Head of caudate nucleus (tissue), 42 donors: ENCODE measurements at regions not wholly inside any gene's neighbourhood (a gene's known extent, or its start where the extent isn't known, plus 50 kb on each side); places are given as distances from the start of the nearest gene placed in this dataset.

Source experiments
- DNase-seq, 42 donors: peaks; one replicate each; pipeline versions ENCODE4 v3.0.0 to v3.0.0-alpha.2; 2020 to 2021; ENCODE audit warnings: mixed read lengths in 7 of 42
- intact Hi-C: fragments of 100-400 bp; cut with DNase I; formaldehyde crosslinking; loops from one replicate; pipeline ENCODE4 v1.15.0; 2022

DNA sequence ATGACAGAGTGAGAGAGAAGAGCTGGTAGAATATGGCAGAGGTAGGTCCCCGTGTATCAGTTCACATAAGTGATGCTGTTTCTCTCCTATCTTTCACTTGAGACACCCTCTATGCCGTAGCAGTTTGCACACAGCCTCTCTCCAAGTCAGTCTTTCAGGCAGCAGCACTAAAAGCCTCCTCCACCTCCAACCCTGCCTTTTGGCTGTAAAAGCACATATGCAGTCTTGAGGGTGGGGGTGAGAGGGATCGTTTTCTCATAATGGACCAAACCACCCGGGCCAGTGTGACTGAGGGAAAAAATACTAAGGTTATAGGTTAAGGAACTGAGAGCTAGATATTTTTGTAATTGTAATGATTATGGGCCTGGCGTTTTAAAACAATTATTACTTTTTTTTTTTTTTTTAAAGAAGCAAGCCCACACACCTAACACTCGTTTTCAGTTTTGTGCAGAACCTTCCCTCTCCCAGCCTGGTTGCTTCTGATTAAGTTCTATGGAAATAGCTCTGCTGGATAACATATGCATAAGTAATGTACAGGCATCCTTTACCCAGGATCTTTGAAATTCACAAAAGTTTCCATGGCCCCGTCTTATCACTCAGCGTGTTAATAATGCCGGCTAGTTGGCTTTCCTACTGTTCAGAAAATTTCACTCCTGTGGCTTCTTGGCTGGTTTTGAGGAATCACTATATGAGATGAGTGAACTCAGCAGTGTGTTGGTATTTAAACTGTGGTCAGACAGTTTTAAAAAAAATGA lies 112.2 kb upstream of the MEIS1 start:
- intact Hi-C loops = no loop called here
- peak in 21 of 42 donors; percentile 6 to 76 (median 27) for DNase-seq

DNA sequence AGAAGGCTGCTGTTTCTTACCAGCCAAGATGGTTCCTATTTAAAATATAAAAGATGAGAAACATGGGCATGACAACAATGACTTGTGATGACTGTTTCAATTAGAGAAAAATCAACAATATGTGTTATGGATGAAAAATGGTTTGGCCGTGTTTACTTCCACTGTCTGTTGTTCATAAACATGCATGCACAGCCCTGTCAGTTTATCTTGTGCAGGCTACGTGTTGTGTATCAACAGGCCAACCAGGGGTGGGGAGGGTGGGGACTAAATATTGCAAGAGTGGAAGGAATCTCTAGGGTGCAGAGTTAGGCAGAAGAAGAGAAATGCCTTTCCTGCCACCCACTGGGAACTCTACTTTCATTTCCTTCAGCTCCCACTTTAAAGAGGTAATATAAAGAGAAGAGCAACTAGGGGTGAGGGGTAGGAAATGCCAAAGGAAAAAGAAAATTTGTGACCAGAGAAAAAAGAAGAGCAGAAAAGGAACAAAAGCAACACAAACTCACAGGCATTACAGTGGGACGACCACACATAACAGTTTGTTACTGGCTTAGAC lies 116.8 kb upstream of the MEIS1 start:
- intact Hi-C loops = no loop called here
- DNase-seq = no peak

DNA sequence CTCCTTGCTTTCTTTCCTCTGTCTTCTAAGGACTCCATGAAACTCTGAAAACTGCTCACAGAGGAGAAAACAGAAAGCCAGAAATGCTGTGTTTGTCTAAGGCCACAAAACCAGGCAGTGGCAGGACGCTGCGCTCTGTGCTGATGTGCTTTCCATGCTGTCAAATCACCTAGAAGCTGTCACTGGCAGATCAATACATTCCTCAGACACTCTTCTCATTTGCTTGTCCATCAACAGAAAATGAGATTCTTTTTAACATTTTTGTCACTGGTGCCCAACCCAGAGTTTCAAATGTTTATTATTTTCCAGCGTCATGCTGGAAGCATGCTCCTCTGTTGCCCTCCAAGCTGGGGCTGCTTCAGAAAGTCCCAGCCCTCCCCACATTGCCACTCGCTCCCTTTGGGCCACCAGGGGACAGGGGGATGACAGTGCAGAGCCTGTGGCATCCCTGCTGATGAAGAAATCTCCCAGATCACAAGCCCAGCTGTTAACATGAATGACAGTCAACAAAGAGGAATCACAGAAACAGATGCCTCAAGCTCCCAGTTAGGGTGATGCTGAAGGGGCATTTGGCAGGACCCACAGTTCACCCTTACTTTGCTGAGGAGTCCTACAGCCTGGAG lies 117.5 kb upstream of the MEIS1 start:
- no peak for DNase-seq
- intact Hi-C loops = no loop called here

DNA sequence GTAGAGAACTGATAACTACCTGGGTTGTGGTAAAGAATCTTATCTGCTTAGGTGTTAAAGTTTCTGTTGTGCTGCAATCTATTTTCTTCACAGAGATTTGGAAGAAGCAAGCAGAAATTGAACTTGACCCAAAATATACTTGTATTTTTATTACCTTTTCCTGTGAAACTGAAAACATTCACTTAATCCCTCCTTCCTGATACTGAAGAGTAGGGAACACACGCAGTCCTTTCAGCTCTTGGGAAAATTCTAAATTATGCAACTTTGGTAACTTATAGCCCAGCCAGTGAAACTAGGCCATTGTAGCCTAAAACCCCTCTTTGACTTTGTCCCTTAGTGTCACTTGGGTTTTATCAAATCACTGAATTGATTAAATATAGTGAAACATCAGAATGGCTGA lies 128.4 kb upstream of the MEIS1 start:
- intact Hi-C loops = no loop called here

DNA sequence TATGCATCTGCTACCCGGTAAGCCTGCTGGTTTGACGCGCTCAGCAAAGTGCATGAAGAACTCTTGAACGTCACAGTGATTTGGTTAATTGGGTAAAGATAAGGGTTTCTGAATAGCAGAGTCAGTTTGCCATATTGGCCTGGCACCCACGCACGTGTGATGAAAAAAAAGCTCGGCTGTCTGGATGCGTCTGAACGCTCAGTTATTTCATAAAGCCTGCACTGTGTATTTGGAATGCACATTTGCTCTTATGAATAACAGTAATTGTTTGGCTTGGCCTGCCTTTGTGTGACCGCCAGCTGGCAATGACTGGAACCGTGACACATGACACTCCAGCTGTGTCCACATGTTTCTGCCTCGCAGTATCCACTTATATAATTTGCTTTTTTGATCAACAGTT lies 129.2 kb upstream of the MEIS1 start:
- intact Hi-C loops = no loop called here
- peak in 41 of 42 donors; percentile 18 to 82 (median 60) for DNase-seq

More for the DNA sequence above, 128.4 kb upstream of the MEIS1 start:
- no peak for DNase-seq

DNA sequence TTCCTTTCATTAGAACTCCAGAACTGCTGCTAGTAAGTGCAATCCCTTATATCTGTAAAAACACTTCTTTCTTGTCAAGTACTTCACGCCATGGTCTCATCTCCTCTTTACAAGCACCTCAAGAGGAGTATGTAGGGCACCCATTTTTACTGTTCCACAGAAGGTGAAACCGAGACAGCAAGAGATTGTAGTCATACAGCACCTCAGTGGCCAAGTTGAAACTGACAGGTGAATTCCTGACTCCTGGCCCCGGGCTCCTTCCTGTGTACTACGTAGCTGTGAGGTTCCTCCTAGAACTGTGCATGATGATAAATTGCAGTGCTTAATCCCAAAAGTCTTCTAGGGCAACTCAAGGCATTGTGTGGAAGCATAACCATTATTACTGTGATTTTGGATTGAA lies 131.5 kb upstream of the MEIS1 start:
- intact Hi-C loops = no loop called here
- no peak for DNase-seq

DNA sequence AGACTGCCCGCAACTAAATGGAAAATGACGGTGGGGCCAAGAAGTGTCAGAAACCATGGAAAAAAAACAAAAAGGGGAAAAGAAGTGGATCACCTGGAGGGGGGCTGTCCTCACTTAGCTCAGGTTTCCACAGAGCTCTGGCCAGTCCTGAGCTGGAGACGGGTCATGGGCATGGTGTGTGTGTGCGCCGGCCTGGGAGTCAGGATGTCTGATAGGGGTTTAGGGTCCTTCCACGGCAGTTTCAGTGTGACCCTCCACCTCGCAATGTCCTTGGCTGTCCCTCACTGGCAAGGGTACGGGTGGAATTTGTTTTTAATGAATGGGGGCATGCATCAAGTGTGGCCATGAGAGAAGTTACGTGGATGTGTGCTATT lies 133.2 kb upstream of the MEIS1 start:
- no peak for DNase-seq
- intact Hi-C loops = no loop called here

DNA sequence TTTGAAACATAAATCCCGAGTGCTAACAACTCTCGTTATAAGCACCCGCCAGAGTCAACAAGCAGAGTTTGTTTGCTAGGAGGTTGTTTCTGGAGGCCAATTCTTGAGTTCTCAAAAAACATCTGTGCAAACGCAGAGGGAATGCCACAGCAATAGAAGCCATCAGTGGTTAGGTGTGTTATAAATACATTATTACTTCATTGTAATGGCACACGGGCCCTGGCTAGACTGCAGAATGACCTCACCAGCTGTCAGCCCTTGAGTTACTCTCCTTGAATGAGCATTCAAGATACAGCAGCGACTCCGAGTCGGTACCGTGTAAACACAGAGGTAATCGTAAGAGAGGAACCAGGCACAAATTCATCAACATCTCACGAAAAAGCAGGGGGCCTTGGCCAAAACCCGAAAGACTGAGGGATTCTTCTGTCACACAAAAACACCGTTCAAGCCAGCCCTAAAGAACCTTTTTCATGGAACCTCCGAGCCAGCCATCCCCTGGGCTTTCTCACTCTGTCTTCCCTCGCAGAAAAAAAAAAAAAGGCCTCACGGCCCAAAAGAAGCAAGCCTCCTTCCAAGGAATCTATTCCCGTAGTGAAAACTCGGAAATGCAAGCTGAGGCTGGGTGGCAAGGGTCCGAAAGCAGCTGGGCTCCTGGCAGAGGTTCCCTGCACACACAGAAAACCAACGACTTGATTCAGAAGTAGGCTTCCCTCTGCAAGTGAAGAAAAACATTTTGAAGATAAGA lies 133.7 kb upstream of the MEIS1 start:
- DNase-seq = no peak
- intact Hi-C loops = no loop called here

DNA sequence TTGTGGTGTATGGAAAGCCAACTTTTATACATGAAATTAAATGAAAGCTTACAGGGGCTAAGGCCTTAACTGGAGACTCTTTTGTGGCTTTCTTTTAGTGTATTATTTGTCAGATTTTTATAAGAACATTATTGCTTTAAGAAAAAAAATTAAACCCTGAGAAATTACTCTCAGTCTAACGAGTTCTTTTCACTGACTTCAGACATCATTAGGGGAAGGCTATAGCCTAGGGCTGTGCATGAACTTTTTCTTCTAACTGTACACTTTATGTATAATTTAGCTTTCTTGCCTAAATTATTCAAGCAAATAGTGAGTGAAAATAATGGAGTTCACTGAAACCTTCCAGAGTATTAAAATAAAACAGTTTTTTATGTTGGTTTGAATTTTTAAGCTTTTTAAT lies 151.1 kb upstream of the MEIS1 start:
- DNase-seq = no peak
- intact Hi-C loops = no loop called here

DNA sequence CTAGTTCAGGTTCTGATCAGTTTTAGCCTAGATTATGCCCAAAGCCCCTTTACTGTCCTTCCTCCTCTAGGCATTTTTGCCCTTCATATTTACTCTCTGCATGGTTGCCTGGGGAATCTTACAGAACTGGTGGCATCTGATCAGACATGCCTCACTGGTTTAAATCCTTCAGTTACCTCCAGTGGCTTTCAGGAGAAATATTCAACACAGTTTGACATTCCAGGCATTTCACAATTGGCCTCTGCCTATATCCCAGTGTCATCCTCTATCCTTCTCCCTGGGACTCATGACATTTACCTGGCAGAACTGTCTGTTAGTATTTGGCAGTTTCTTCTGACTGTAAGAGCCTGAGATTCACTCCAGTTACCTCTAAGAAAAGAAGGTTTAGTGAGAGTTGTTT lies 152.9 kb upstream of the MEIS1 start:
- DNase-seq = no peak
- intact Hi-C loops = no loop called here

DNA sequence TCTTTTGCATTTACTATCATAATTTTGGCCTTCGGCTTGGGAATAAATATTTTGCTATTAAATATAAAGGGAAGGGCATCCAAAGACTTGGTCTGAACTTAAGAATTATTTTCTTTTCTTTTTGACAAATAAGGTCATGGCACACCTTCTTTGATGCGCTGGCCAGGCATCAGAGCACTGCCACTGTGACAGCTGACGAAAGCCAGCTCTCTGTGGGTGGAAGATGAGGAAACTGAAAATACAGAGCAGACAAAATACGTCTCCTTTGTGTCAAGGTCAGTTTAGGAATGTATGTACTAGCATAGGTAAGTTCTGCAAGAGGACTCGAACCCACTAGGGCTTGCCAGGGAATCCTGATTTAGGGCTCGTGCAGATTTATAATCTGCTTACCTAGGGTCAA lies 155.9 kb upstream of the MEIS1 start:
- no peak for DNase-seq
- intact Hi-C loops = no loop called here

DNA sequence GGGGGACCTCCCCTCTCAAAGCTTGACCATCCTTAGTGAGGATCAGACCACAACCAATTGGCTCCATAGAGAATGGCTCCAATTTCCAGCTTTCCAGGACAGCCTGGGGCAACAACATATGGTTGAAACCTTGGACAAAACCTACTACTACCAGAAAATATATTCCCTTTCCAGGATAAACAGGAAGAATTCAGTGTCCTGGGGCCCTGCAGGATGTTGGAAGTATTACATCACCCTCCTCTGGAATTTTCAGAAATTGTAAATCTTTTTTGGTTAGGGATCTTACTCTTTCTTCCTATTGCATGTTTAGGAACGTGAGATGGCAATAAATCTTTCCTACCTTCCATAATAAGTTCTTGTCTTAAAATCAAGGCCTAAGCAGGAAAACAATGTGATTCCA lies 158.9 kb upstream of the MEIS1 start:
- no peak for DNase-seq
- intact Hi-C loops = no loop called here

DNA sequence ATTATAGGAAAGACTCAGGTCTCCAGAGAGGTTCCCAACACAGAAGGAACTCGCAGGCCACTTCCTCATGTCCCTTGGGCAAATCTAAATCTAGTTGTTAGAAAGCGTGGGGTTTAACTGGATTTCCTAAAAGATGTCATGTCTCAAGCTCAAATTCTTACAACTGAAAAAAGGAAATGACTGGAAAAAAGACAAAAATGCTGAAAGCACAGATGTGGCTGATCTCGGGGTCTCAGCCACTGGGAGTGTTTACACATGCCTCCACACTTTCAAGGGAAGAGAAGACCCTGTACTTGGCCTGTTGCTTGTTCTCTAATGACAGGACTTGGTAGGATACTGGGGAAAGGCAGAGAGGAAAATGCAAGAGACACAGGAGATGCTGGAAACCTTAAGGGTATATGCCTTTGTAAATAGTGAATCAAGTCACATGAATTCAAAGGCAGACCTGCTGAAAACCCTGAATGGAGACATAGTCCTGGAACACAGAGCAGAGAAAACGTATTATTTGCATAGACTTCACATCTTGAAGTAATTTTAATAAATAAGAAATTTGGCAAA lies 160.9 kb upstream of the MEIS1 start:
- DNase-seq = no peak
- intact Hi-C loops = no loop called here

DNA sequence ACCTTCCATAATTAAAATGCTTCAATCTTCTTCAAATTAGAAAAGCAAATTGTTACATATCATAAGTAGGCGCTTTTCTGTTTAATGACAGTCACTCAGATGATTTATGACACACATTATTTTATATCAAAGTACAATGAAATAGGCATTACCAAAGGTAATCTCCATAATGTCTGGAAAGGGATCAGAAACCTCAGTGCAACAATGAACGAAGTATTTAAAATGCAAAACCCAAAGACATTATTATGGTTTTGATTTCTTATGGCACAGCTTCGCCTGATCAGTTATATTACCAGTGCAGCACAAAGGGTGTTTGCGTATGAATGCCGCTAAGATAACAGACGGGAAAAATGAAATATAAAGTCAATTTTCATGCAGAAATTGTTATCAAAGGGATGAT lies 162.2 kb upstream of the MEIS1 start:
- intact Hi-C loops = no loop called here
- no peak for DNase-seq

DNA sequence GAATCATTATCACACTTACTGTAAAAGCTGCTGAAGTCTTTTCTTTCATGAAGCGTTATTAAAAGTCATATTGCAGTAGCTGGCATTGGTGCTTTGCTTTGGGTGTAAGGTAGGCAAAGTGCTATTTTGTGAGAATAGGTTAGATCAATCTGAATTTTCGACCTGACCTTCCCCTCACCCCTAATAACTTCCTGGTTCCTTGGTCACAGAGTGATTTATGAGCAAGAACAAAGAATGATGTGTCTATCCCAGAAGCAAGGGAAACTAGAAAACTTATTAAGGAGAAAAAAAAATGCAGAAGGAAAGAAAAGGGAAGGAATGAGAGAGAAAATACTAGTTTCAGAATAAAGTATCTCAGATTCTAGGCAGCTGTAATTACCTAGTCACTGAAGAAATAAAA lies 163.1 kb upstream of the MEIS1 start:
- intact Hi-C loops = no loop called here
- DNase-seq = no peak

DNA sequence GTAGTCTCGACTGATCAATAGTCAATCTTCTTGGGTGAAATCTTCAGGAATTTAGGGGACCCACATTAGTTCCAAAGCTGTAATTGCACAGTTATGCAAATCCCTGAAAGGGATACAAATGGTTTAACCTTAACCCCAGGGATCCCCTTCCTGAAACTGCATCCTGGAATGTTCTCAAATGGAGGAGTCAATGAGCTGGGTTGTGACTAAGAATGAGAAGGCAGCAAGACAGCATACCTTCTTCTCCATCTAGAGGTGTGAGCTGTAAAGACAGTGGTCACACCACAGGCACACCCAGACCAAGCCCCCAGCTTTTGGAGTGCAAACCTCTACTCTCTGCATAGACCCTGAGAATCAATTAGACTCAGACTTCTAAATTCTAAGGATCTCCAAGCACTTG lies 164.7 kb upstream of the MEIS1 start:
- intact Hi-C loops = no loop called here
- DNase-seq = no peak

DNA sequence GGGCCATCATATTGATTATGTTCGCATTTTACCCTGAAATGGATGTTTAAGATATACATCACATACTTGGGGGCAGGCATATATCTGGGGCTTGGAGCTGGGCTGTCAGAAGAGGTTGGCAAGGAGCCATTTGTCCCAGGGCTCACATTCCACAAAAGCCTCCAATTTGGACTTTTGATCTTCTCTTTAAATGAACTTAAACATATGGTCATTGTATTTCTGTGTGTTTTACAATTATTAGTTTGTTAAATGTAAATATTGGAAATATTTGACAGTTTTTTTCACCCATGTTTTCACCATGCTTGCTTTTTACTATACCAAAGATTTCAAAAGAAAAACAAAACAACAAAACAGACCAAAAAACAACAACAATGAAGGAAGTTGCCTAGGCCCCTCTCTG lies 165.8 kb upstream of the MEIS1 start:
- no peak for DNase-seq
- intact Hi-C loops = no loop called here

DNA sequence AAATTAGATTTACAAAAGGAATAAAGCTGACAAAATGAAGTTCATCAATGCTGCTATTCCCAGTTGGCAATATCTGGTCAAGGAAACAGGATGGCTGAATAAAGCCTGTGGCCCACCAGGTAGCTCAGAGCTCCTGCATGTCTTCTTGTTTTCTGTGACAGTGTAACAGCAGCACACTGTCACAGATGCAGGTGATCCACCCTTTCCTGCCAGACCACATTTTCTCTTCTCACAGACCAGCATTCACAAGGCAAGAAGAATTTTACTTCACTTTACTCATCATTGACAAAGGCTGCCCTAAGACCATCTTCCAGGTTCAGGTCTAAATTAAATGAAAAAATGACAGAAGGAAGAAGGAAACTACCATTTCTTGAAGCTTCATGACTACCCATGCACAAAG lies 166.2 kb upstream of the MEIS1 start:
- DNase-seq = no peak
- intact Hi-C loops = no loop called here

DNA sequence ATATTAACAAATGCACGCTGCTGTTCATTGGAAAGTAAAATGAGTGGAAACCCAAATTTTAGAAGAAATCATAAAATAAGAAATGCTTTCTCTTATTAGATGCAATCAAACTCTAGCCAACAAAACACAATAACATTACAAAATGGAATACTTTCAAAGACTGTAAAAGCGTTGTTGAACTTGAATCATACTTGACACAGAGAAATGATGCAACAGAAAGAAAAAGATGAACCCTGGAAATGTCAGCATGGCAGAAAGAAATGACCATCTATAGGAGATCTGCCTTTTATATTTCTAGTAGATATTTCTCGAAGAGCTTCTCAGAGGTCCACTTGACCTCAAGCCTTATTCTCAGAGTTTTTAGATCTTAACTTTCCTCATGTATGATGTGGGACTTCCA lies 170.6 kb upstream of the MEIS1 start:
- intact Hi-C loops = no loop called here
- no peak for DNase-seq

DNA sequence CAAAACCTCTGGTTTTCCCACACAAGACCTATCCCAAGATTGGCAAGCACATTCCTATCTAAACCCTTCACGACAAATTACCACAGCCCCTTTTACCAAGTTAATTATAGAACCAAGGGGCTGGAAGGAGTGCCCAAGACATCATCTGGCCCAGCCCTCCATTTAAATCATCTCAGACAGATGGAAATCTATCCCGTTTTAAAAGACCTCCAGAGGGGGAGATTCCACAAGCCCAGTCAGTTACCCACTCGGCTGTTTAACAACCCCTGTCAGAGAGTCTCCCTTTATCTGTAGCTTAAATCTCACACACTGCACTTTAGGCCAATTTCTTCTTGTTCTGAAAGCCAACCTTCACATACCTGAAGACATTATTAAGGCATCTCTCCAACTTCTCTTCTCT lies 179.1 kb upstream of the MEIS1 start:
- no peak for DNase-seq
- intact Hi-C loops = no loop called here
